HG02885 (cell line): ENCODE measurements at regions not wholly inside any gene's neighbourhood (a gene's known extent, or its start where the extent isn't known, plus 50 kb on each side); places are given as distances from the start of the nearest gene placed in this dataset.
"Not testable (repeated sequence)": the region's sequence is repeated elsewhere in the genome, so short reads cannot be mapped to it uniquely, and the experiment has no call there.

Experiments
- ATAC-seq: cut with Tn5 transposase; IDR thresholded peaks from one replicate; pipeline ENCODE4 v1.9.1; 2021; ENCODE audit warnings: mild to moderate bottlenecking; ENCODE audit not compliant: unreplicated experiment, poor library complexity

DNA sequence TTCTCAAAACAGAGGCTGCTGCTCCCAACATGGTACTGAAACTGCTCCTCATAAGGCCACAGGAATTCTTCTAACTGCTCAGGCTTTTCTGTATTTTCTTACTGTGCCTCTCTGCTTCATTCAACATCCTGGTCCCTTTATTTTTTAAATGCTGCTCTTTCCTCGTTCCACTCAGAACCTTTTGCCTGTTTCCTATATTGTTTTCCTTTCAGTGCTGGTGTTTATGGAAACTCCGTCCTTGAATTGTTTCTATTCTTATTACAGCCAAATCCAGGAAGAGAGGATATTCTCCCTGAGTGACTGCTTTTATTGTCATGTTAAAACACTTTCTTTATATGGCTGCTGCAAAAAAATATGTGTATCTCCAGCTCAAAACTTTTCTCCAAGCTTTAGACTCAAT lies 173.0 kb upstream of the E2F7 start:
- no peak for ATAC-seq

DNA sequence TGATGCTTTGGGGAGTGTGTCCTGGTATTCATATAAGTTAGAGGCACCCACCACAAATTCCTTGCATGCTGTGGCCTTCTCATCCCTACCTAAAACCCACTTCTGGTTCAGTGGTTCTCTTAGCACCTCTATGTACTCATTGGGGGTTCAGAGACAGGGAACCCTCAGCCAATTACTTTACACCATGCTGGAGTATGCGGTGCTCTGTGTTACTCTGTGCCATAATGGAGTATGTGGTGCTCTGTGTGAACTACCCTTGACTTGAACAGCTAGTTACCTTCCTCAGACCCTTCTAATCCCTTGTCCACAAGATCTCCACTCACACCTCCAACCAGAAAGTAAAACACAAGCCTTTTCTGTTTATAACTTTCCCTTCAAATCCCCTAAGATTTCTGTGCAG lies 172.5 kb upstream of the E2F7 start:
- ATAC-seq: no peak

DNA sequence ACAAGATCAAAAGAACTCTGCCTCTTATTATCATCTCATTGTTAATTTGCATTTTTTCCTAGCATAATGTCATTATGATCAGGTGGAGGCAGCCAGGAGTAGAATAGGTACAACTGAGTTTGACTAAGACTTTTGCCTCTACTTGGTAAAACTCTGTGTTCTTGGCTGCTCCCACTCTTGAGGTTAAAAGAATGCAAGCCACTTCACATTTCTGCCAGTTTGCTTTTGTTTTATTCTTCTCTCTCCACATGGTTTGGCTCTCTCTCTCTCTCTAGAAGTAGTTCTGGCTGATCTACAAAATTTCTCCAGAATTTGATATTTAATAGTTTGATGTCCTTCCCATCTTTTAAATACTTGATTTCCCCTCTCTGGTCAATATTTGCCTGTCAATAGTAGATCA lies 170.7 kb upstream of the E2F7 start:
- no peak for ATAC-seq

DNA sequence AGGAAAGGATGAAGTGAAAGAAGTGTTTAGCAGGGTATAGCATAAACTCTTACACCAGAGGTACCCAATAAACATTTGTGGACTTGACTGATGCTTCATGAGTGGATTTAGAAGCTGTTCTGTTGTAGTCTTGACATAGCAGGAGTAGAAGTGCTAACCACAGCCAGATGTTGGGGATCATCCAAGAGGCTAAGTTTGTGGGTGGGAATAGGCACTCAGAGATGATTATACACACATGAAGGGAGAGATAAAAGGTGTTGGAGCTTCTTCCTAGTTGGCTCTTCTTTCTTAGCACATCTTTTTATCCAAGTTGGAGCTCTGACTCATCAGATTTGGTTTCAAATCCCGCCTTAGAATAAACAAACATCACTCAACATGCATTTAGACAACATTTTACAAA lies 166.7 kb upstream of the E2F7 start:
- ATAC-seq: no peak

DNA sequence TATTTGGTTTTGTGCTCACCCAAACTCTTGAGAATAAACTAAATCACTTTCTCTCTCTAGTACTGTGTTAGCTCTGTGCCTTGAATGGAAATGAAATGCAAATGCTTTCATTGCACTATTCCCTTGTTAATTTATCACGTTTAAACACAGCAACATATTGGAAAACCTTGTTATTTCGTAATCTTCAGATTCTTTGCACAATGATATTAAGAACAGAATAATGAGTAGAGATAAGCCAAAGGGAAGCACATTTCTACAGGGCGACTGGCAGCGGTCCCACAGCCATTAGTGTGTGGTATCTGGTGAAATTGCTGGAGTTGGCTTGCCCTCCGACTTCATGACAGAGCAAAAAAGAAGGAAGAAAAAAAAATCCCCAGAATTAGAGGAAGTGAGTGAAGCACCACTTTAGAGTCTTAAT lies 166.1 kb upstream of the E2F7 start:
- no peak for ATAC-seq

DNA sequence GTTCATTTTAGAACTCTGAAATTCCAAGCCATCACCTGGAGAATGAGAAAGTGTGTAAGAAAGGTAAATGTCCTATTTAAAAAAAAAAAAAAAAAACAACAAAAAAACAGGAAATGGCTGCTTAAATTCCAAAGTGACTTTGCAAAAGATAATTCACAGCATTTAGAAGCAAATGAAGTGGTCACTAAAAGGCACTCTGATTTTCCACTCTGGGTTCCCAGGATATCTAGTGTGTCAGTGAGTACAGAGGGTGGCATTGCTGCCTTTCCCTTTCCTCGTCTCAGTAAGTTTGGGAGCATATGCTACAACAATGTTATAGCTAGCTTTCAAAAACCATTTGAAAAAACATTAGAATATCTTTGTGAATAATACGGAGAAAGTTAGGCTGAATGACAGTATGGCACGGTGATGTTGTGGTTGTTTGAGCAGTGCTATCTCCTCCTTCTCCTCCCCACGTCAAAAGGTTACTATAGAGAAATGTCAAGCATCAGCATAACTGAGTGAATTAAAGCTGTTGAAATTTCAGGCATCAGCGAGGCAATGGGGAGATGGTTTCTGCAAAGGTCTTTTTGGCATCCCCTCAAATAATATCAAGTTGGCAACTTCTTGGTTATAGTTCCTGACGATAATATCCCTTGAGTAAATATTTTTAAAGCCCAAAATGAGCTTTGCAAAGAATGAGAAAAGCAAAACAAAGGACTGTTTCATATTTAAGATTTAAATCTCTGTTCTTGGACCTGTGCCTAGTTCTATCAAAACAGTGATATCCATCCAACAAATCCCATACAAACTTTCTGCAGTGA lies 164.5 kb upstream of the E2F7 start:
- no peak for ATAC-seq

DNA sequence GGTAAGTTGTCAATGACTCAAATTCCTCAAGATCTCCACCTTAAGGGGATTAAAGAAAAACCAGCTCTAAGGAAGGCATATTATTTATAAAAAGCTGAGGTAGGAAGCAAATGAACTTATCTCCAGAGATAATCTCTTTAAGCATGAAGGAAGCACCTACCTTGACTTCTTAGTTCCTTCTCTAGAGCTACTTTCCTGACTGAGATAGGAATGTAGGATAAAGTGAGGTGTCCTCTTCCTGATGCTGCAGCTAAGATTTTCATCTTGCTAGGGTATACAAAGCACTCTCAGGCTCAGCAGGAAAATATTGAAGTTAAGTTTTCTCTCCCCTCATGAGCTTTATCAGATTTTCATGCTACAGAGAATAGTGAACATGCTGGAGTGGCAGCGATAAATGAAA lies 163.0 kb upstream of the E2F7 start:
- ATAC-seq: no peak

DNA sequence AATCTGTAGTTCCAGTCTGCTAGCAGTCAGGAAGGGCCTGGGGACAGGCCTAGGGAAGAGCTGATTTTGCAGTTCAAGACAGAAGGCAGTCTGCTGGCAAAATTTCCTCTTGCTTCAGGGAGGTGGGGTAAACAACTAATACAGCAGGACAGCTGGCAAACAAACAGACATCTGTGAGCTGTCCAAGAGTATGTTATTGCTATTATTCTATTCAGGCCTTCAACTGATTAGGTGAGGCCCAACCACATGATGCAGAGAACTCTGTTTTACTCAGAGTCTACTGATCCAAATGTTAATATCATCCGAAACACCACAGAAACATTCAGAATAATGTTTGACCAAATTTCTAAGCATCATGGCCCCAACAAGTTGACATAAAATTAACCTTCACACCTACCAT lies 161.0 kb upstream of the E2F7 start:
- no peak for ATAC-seq

DNA sequence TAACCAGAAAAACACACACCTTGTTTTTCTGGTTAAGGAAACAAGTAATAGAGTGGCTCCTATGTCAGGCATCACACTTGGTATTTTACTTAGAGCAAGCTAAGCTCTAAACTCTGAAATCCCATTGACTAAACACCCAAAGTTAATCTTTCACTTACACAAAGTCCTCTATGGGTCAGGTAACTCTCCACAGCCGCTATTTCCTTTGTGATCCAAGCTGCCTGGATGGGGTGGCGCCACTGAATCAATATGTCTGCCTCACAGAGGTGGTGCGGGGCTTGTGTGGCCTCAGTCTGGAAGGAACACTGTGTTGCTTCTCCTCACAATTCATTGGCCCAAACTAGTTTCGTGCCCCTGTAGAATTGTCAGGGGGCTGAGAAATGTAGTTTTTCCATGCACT lies 160.0 kb upstream of the E2F7 start:
- no peak for ATAC-seq

DNA sequence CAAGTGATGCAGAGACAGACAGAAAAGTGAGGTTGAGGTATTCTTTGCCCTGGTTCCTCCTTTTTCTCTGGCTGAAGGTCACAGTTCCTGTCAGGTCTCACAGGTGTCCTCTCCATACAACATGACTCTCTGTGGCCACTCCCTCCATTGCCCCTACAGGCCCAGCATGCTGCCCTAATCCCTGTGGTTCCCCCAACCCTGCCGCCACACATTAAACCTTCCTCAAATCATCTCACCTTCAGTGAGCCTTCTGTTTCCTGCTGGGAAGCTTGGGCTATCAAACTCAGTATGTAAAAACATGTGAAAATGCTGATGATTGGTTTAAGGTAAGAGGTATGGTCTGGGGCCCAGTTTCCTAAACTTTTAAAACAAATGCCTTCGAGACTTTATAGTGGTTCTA lies 159.0 kb upstream of the E2F7 start:
- no peak for ATAC-seq

DNA sequence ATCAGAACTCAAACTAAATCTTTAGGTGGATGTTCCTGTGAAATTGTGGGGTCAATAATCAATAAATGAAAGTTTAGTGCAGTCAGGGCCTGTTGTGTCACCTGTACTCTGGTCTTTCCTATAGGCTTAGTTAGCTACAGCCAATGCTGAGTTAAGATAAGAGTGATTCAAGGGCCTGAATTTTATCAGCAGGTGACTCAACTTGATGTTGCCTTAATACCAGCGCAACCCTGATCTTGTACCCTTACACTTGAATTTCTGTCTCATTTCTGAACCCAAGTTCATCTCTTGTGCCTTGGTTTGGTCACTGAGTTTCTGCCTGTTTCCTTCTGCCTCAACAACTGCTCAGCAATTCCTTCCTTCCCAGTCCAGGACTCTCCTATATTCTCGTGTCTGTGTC lies 157.0 kb upstream of the E2F7 start:
- no peak for ATAC-seq

DNA sequence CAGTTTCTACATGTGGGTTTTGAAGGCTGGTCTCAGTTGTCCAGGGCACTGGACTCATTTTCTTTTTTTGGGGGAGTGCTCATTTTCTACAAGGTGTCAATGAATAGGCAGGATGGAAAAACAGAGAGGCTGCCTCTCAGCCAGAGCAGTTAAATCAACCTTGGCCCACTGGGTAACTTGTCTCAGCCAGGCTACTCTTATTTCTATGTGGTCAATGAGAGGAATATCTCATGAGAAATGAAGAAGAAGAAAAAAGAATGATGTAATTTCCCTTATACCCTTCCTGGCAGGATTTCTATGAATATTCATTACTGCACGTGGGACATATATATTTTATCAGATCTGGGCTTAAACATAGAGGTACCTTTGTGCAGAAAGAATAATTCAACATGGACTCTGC lies 155.2 kb upstream of the E2F7 start:
- no peak for ATAC-seq

DNA sequence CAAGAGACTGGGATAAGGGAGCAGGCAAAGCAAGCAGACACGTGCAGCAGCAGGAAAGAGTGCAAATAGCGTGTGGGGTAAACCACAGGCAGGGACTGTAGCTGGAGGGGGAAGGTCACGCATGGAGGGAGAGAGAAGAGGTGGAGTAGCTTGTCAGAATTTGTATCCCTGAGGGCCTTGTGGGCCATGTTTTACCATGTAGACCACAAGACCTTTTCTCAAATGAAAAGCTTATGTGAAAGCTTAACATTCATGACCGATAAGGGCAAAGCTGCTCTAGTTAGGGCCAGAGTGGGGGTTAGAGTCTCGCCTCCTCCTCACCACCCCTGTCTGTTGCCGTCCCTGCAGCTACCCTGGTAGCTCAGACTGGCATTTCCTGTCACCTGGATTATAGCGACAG lies 152.9 kb upstream of the E2F7 start:
- peak; percentile 53 for ATAC-seq

DNA sequence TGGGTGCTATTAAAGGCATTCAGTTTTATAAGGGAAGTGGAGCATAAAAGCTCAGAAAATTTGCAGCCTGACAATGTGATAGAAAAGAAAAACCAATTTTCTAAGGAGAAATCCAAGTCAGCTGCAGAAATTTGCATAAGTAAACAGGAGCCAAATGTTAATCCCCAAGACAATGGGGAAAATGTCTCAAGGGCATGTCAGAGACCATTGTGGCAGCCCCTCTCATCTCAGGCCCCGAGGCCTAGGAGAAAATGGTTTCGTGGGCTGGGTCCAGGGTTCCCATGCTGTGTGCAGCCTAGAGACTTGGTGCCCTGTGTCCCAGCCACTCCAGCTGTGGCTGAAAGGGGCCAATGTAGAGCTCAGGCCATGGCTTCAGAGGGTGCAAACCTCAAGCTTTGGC lies 150.8 kb upstream of the E2F7 start:
- not testable (repeated sequence) for ATAC-seq

DNA sequence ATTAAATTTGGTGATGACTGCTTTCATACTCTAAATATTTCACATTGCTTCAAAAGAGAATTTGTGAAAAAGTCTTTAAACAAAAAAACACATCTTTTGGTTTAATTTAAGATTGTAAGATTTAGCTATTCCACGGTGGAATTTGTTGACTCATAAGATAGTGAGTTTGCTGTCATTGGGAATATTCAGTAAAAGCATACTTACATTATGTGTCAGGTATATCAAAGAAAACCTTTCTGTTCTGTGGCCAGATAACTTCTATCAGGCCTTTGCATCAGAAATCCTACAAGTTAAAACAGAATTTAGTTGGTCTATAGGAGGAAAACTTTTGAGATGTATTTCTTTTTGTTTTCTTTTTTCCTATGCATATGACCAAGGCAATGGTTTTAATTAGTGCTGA lies 148.8 kb upstream of the E2F7 start:
- ATAC-seq: no peak

DNA sequence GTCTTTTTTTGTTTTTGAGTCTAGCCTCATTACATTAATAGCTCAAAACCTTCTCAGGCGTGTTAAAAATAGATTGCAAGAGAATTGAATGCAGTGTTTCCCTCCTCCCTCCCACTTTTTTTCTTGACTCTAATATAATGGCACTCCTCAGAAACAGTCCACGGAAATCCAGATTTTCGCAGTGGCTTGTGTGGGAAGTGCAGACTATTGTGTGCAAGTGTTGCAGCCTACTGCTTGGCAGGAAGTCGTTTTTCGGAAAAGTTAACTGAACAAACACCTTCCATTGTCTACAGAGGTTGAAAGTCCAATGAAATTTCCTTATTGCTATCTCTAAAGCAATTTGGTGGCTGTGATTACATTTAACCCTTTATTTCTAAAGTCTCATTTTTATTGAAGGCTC lies 147.9 kb upstream of the E2F7 start:
- ATAC-seq: no peak

DNA sequence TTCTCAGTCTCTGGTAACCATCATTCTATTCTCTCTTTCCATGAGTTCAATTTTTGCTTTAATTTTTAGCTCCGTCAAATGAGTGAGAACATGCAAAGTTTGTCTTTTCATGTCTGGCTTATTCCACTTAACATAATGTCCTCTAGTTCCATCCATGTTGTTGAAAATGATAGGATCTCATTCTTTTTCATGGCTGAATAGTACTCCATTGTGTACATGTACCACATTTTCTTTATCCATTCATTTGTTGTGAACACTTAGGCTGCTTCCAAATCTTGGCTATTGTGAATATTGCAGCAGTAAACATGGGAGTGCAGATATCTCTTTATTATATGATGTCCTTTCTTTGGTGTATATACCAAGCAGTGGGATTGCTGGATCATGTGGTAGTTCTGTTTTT lies 145.4 kb upstream of the E2F7 start:
- ATAC-seq: no peak

DNA sequence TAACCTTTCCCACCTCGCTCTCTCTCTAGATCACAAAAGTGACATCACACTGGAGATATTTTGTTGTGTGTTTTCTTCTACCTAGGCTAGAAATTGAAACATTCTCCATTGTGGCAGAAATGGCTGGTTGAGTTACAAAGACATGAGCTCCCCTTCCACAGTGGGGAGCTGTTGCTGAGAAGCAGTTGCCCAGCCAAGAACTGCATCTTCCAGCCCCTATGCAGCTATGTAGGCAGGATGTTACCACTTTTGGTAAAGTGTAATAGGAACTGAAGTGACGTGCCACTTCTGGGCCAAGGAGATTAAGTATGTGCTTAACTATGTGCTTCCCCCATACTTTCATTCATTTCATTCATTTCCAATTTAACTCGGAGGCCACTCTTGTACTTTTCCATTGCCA lies 138.7 kb upstream of the E2F7 start:
- no peak for ATAC-seq

DNA sequence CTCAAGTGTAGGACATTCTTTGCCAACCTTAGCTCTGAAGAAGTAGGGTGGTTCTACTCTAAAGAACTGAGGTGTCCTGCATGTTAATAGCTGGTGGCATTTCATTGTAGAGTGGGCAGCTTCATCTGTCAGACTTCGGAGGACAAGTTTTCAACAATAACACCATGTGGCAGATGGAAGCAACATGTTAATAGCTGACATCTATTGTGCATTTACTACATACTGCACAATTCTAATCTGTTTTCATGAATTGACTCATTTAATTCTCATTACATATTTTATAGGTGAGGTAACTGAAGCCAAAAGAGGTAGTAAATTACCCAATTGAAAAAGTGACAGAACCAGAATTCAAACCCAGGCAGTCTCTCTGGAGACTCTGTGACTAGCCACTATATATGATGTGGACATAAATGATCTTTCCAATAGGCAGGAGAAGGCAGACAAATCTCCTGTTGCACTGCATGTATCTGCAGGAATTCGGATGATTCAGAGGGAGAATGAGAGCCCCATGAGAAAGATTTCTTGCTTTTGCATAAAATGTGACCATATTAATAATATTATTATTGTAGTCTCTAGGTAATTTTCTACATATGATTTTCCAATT lies 137.2 kb upstream of the E2F7 start:
- no peak for ATAC-seq

DNA sequence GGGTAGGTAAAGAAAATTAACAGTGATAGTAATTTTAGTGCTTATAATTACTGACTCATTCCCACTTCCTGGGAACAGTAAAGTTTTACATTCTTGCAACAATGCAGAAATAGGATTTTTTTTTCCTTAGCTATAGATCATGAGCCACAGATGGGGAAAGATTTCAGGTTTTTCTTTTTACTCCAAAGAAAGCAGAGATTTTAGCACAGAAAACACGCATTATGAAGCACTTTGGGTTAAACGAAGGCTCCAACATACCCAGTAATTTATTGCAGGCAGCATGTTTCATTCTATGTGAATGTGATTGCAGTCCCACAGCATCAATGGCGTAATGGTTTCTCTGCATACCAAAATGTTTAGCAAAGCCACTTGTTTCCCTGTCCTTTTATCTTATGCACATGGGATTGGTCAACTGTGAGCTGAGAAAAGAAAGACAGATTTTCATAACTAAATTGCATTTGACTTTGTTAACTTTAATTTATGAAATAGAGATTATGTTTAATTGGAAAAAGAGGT lies 124.6 kb upstream of the E2F7 start:
- no peak for ATAC-seq

DNA sequence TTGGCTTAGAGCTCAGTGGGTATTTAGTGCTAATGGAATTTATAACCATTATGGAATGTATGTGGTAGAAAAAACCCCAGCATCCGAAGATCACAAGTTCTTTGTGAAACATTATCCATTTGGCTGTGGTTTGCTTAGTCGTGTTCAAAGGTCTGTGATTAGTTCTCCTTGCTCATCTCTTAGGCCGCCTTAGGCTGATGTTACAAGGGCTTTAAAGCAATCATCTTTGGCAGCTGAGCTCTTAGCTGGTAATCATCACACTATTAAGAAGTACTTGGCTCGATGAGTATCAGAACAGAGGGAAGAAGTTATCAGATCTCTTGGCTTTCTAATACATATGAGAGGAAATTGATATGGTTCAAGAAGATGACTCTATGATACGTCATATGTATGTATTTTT lies 124.1 kb upstream of the E2F7 start:
- no peak for ATAC-seq

DNA sequence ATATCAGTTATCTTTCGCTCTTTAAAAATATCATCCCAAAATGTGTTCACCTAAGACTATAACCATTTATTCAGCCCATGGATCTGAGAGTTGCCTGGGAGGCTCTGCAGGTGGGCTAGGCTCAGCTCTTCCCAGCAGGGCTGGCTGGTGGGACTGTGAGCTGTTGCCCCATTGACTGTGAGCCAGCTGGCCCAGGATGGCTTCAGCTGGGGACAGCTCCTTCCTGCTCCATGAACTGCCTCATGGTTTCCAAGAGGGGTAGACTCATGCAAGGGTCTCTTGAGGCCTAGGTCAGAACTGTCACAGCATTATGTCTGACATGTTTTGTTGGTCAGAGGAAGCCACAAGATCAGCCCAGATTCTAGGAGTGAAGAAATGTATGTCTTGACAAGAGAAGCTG lies 114.1 kb upstream of the E2F7 start:
- ATAC-seq: no peak
